H9 (cell line): ENCODE measurements at regions not wholly inside any gene's neighbourhood (a gene's known extent, or its start where the extent isn't known, plus 50 kb on each side); places are given as distances from the start of the nearest gene placed in this dataset.
A peak's percentile ranks its signal among the peaks of the same experiment; 100 is the strongest.
"Not testable (repeated sequence)": the region's sequence is repeated elsewhere in the genome, so short reads cannot be mapped to it uniquely, and the experiment has no call there.

Source experiments
- DNase-seq: peaks from one replicate; pipeline ENCODE4 v3.0.0-alpha.2; 2017
- H2AFZ ChIP-seq: one replicate; pipeline ENCODE4 v1.6.1; 2013; ENCODE audit warnings: mild to moderate bottlenecking, low read length, control low read depth, moderate library complexity
- H2AK5ac ChIP-seq: 2 replicates; pipeline ENCODE4 v1.6.1; 2013; ENCODE audit warnings: low read length, control low read depth, mixed read lengths; ENCODE audit not compliant: insufficient read length
- H2BK120ac ChIP-seq: one replicate; pipeline ENCODE4 v1.6.1; 2013; ENCODE audit warnings: low read depth, mild to moderate bottlenecking, low read length, control low read depth, inconsistent platforms; ENCODE audit not compliant: poor library complexity, severe bottlenecking
- H2BK12ac ChIP-seq: 2 replicates; pipeline ENCODE4 v1.6.1; 2013; ENCODE audit warnings: low read length, control low read depth, mixed read lengths, low read depth; ENCODE audit not compliant: insufficient read length
- H2BK15ac ChIP-seq: 2 replicates; pipeline ENCODE4 v1.6.1; 2013; ENCODE audit warnings: low read depth, low read length, control low read depth
- H2BK20ac ChIP-seq: one replicate; pipeline ENCODE4 v1.6.1; 2013; ENCODE audit warnings: low read depth, mild to moderate bottlenecking, low read length, control low read depth, inconsistent platforms; ENCODE audit not compliant: poor library complexity, severe bottlenecking
- H2BK5ac ChIP-seq: 2 replicates; pipeline ENCODE4 v1.6.1; 2013; ENCODE audit warnings: low read length, control low read depth, mixed read lengths; ENCODE audit not compliant: insufficient read length
- H3K14ac ChIP-seq: 2 replicates; pipeline ENCODE4 v1.6.1; 2013; ENCODE audit warnings: low read length, control low read depth; ENCODE audit not compliant: insufficient read depth
- H3K18ac ChIP-seq: 2 replicates; pipeline ENCODE4 v1.6.1; 2013; ENCODE audit warnings: low read depth, mild to moderate bottlenecking, mixed read lengths, low read length, control low read depth; ENCODE audit not compliant: insufficient read length
- H3K23ac ChIP-seq: 2 replicates; pipeline ENCODE4 v1.6.1; 2013; ENCODE audit warnings: low read length, control low read depth, mixed read lengths, low read depth; ENCODE audit not compliant: insufficient read length
- H3K23me2 ChIP-seq: 2 replicates; pipeline ENCODE4 v1.6.1; 2013; ENCODE audit warnings: low read depth, mild to moderate bottlenecking, mixed read lengths, low read length, control low read depth; ENCODE audit not compliant: insufficient read length, poor library complexity, severe bottlenecking
- H3K27ac ChIP-seq: 2 replicates; pipeline ENCODE4 v1.5.1; 2013; ENCODE audit warnings: low read length, control low read depth, mixed read lengths, low read depth; ENCODE audit not compliant: insufficient read length
- H3K27me3 ChIP-seq: 2 replicates; pipeline ENCODE4 v1.6.1; 2013; ENCODE audit warnings: low read length, control low read depth, inconsistent platforms; ENCODE audit not compliant: insufficient read depth
- H3K4ac ChIP-seq: 2 replicates; pipeline ENCODE4 v1.6.1; 2013; ENCODE audit warnings: low read depth, mild to moderate bottlenecking, control low read depth, inconsistent platforms, low read length, moderate library complexity
- H3K4me1 ChIP-seq: 2 replicates; pipeline ENCODE4 v1.6.1; 2013; ENCODE audit warnings: low read length, control low read depth, inconsistent platforms; ENCODE audit not compliant: insufficient read depth
- H3K4me2 ChIP-seq: 2 replicates; pipeline ENCODE4 v1.6.1; 2013; ENCODE audit warnings: low read length, control low read depth, mixed read lengths; ENCODE audit not compliant: insufficient read length, insufficient read depth
- H3K56ac ChIP-seq: 2 replicates; pipeline ENCODE4 v1.6.1; 2013; ENCODE audit warnings: low read depth, mild to moderate bottlenecking, mixed read lengths, low read length, control low read depth; ENCODE audit not compliant: insufficient read length
- H3K79me1 ChIP-seq: 2 replicates; pipeline ENCODE4 v1.6.1; 2013; ENCODE audit warnings: low read depth, mild to moderate bottlenecking, moderate library complexity, low read length, control low read depth, inconsistent platforms; ENCODE audit not compliant: insufficient read depth, poor library complexity, severe bottlenecking
- H3K79me2 ChIP-seq: 2 replicates; pipeline ENCODE4 v1.6.1; 2013; ENCODE audit warnings: low read length, control low read depth, inconsistent platforms; ENCODE audit not compliant: insufficient read depth
- H3K9ac ChIP-seq: 2 replicates; pipeline ENCODE4 v1.6.1; 2013; ENCODE audit warnings: low read length, control low read depth, mixed read lengths; ENCODE audit not compliant: insufficient read length; ENCODE audit errors: extremely low read depth
- H3K9me3 ChIP-seq: one replicate; pipeline ENCODE4 v1.6.1; 2013; ENCODE audit warnings: low read depth, low read length, inconsistent platforms; ENCODE audit not compliant: control insufficient read depth
- H3T11ph ChIP-seq: one replicate; pipeline ENCODE4 v1.6.1; 2013; ENCODE audit warnings: mild to moderate bottlenecking, low read length, control low read depth, inconsistent platforms
- H4K20me1 ChIP-seq: one replicate; pipeline ENCODE4 v1.6.1; 2013; ENCODE audit not compliant: control insufficient read depth, insufficient read length, insufficient read depth
- H4K5ac ChIP-seq: 2 replicates; pipeline ENCODE4 v1.6.1; 2013; ENCODE audit warnings: low read depth, mild to moderate bottlenecking, mixed read lengths, low read length, control low read depth; ENCODE audit not compliant: insufficient read length
- H4K8ac ChIP-seq: replicated peaks from 2 replicates; pipeline ENCODE4 v1.6.1; 2013; ENCODE audit warnings: low read length, control low read depth, mixed read lengths, low read depth; ENCODE audit not compliant: insufficient read length
- H4K91ac ChIP-seq: 2 replicates; pipeline ENCODE4 v1.6.1; 2013; ENCODE audit warnings: low read depth, mild to moderate bottlenecking, moderate library complexity, mixed read lengths, low read length, control low read depth; ENCODE audit not compliant: insufficient read length
- H3K27ac Mint-ChIP-seq, 3 experiments: 2 replicates in 2 of 3; 3 replicates in 1 of 3; pipeline ENCODE4 v1.8.0; 2020 to 2021; ENCODE audit warnings: mixed read lengths in 3 of 3, mild to moderate bottlenecking in 1 of 3, moderate library complexity in 1 of 3
- H3K27me3 Mint-ChIP-seq: 2 replicates; pipeline ENCODE4 v1.8.0; 2021; ENCODE audit warnings: low read depth, mild to moderate bottlenecking, moderate library complexity, mixed read lengths
- H3K36me3 Mint-ChIP-seq, 3 experiments: 2 replicates in 2 of 3; 3 replicates in 1 of 3; pipeline ENCODE4 v1.8.0; 2020 to 2021; ENCODE audit warnings: low read depth in 3 of 3, mixed read lengths in 3 of 3; ENCODE audit not compliant: insufficient read depth in 1 of 3
- H3K4me1 Mint-ChIP-seq, 2 experiments: 2 replicates each; pipeline ENCODE4 v1.8.0; 2020; ENCODE audit warnings: mixed read lengths in 2 of 2
- H3K4me3 Mint-ChIP-seq, 2 experiments: 2 replicates in 1 of 2; 3 replicates in 1 of 2; pipeline ENCODE4 v1.8.0; 2020 to 2021; ENCODE audit warnings: mild to moderate bottlenecking in 2 of 2, mixed read lengths in 2 of 2, moderate library complexity in 1 of 2
- H3K9me3 Mint-ChIP-seq, 2 experiments: 2 replicates in 1 of 2; 3 replicates in 1 of 2; pipeline ENCODE4 v1.8.0; 2020; ENCODE audit warnings: mild to moderate bottlenecking in 2 of 2, mixed read lengths in 2 of 2, moderate library complexity in 1 of 2
- WGBS: extraction: QIAGEN DNeasy Blood & Tissue Kit; methylation state at CpG from one replicate; pipeline ENCODE4 v1.1.7; 2013; ENCODE audit warnings: missing lambda C conversion rate, low lambda C conversion rate, mixed read lengths; ENCODE audit not compliant: insufficient read length; ENCODE audit errors: extremely low coverage; 5-methylcytosine and 5-hydroxymethylcytosine counted together
- TF ChIP-seq, protein P1 (sequence below): fragments of 200-600 bp; sonication (generic); conservative IDR thresholded peaks from 3 replicates; pipeline ENCODE4 v1.8.0; 2021; ENCODE audit warnings: antibody characterized with exemption, mild to moderate bottlenecking

DNA sequence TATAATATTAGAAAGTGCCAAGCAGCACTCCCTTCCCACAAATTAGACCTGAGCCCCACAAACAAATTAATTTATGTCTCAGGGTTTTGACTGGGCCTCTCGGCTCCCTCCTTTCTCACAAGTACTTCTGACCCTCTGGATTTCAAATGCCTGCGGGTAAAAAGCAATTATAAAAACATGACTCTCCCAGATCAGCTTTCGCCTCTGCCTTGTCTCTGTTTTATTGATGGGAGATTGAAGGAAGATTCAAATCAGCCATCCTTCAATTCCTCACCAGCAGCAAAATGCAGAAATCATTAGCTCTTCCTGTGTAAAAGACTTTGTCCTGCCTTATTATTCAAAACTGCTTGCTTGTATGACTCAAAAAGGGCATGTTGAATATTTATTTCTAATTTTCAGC lies 453.7 kb upstream of the MKI67 start:
- no peak overlapping the region for H3K4ac ChIP-seq
- no peak overlapping the region for H3K14ac ChIP-seq
- Mint-ChIP-seq H3K9me3 (no peaks in the 10 kb centered on the region; a peak in 3 of 5 replicates), H3K4me1 (peaks cover 43 to 48% of the 10 kb centered on the region in 2 experiments), H3K36me3 (peaks cover 0 to 5% (median 4%) of the 10 kb centered on the region in 3 experiments; a peak in 4 of 7 replicates), H3K27ac (peak overlapping the region in 2 of 3 experiments; percentile 14 to 85; a peak in 2 of 7 replicates), H3K27me3 (peaks cover 11% of the 10 kb centered on the region), H3K4me3 (no peak overlapping the region)
- no peak overlapping the region for H3K23ac ChIP-seq
- H4K8ac ChIP-seq = no peak overlapping the region
- H4K5ac ChIP-seq = no peak overlapping the region
- H3K9ac ChIP-seq = no peak overlapping the region
- no peak overlapping the region for H3K18ac ChIP-seq
- no peaks in the 10 kb centered on the region for H3K9me3 ChIP-seq
- H3K56ac ChIP-seq = no peak overlapping the region
- H3K79me1 ChIP-seq = no peaks in the 10 kb centered on the region
- TF ChIP-seq, protein P1, sequence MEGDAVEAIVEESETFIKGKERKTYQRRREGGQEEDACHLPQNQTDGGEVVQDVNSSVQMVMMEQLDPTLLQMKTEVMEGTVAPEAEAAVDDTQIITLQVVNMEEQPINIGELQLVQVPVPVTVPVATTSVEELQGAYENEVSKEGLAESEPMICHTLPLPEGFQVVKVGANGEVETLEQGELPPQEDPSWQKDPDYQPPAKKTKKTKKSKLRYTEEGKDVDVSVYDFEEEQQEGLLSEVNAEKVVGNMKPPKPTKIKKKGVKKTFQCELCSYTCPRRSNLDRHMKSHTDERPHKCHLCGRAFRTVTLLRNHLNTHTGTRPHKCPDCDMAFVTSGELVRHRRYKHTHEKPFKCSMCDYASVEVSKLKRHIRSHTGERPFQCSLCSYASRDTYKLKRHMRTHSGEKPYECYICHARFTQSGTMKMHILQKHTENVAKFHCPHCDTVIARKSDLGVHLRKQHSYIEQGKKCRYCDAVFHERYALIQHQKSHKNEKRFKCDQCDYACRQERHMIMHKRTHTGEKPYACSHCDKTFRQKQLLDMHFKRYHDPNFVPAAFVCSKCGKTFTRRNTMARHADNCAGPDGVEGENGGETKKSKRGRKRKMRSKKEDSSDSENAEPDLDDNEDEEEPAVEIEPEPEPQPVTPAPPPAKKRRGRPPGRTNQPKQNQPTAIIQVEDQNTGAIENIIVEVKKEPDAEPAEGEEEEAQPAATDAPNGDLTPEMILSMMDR = no peak
- H3K23me2 ChIP-seq = no peaks in the 10 kb centered on the region
- H3K4me1 ChIP-seq = peaks cover 4% of the 10 kb centered on the region; the same call in 1 of the 2 replicates
- H2BK12ac ChIP-seq = no peak overlapping the region
- no peak overlapping the region for H2AFZ ChIP-seq
- H3K4me2 ChIP-seq = no peak overlapping the region
- peaks cover 4% of the 10 kb centered on the region; the same call in 1 of the 2 replicates for H3K27me3 ChIP-seq
- H2BK15ac ChIP-seq = no peak overlapping the region
- H2BK5ac ChIP-seq = no peak overlapping the region
- WGBS = no CpG with 5 or more reads among the region's 3 CpGs
- H4K91ac ChIP-seq = no peak overlapping the region
- H2AK5ac ChIP-seq = no peak overlapping the region
- H3K27ac ChIP-seq = no peak overlapping the region
- H3T11ph ChIP-seq = no peak overlapping the region
- no peak for DNase-seq
- no peak overlapping the region for H2BK20ac ChIP-seq
- no peak overlapping the region for H2BK120ac ChIP-seq
- no peaks in the 10 kb centered on the region for H4K20me1 ChIP-seq
- H3K79me2 ChIP-seq = no peaks in the 10 kb centered on the region

DNA sequence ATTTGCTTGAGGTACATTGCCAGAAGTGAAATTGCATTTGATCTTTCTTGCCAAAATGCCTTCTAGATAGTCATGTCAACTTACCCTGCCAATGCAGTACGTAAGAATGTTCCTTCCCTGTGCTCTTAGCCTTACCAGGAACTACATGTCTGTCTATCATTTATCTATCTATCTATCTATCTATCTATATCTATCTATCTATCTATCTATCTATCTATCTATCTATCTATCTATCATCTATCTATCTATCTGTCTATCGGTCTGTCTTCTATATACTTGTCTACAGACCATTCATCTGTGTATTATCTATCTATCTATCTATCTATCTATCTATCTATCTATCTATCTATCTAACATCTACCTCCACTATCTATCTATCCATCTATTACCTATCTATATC lies 456.9 kb upstream of the MKI67 start:
- H2BK5ac ChIP-seq, H2AK5ac ChIP-seq, H3K18ac ChIP-seq, H3K79me2 ChIP-seq, H3K9ac ChIP-seq, H3K4me1 ChIP-seq, H3K4me3 Mint-ChIP-seq, H3K4me2 ChIP-seq, H2BK120ac ChIP-seq, H3K23ac ChIP-seq, H2BK12ac ChIP-seq, H3K27me3 ChIP-seq, H3K27ac Mint-ChIP-seq, H4K20me1 ChIP-seq, H2AFZ ChIP-seq, H3K14ac ChIP-seq, H3K27me3 Mint-ChIP-seq, H4K5ac ChIP-seq, DNase-seq, H2BK20ac ChIP-seq, H3K9me3 ChIP-seq, H4K91ac ChIP-seq, H3T11ph ChIP-seq, H4K8ac ChIP-seq, H3K79me1 ChIP-seq, H2BK15ac ChIP-seq, H3K27ac ChIP-seq, H3K23me2 ChIP-seq, H3K4ac ChIP-seq, H3K56ac ChIP-seq: not testable (repeated sequence)
- peaks cover 7 to 14% of the 10 kb centered on the region in 2 experiments; a peak in 4 of 5 replicates for H3K9me3 Mint-ChIP-seq
- peaks cover 26 to 29% of the 10 kb centered on the region in 2 experiments for H3K4me1 Mint-ChIP-seq
- no CpG with 5 or more reads among the region's 2 CpGs for WGBS
- H3K36me3 Mint-ChIP-seq = peaks cover 2 to 14% (median 3%) of the 10 kb centered on the region in 3 experiments; a peak in 4 of 7 replicates
